HL-60 (cell line): ENCODE measurements at regions not wholly inside any gene's neighbourhood (a gene's known extent, or its start where the extent isn't known, plus 50 kb on each side); places are given as distances from the start of the nearest gene placed in this dataset.

Experiments used
- DNase-seq, 2 experiments: peaks; one replicate each; pipeline ENCODE4 v3.0.0-alpha.2; 2010 to 2020; ENCODE audit warnings: low read depth in 1 of 2, low spot score in 1 of 2
- H3K27ac ChIP-seq: fragments of 250-450 bp; sonication (Bioruptor Pico); replicated peaks from 2 replicates; pipeline ENCODE4 v1.5.1; 2020; ENCODE audit warnings: mild to moderate bottlenecking, moderate library complexity
- H3K27me3 ChIP-seq: fragments of 250-450 bp; sonication (Bioruptor Pico); 2 replicates; pipeline ENCODE4 v1.5.1; 2021; ENCODE audit warnings: mild to moderate bottlenecking, moderate library complexity; ENCODE audit not compliant: insufficient read depth, poor library complexity, severe bottlenecking
- H3K4me3 ChIP-seq: replicated peaks from 2 replicates; pipeline ENCODE4 v1.5.1; 2011; ENCODE audit warnings: mild to moderate bottlenecking, control low read depth, low read length; ENCODE audit not compliant: insufficient read depth
- CTCF ChIP-seq: IDR thresholded peaks from one replicate; pipeline ENCODE4 v1.5.1; 2011; ENCODE audit warnings: low read length, control low read depth, inconsistent platforms; ENCODE audit not compliant: insufficient read depth
- GABPA ChIP-seq: IDR thresholded peaks from 2 replicates; pipeline ENCODE4 v1.6.1; 2012; ENCODE audit warnings: low read depth
- POLR2AphosphoS5 ChIP-seq: IDR thresholded peaks from 2 replicates; pipeline ENCODE4 v1.6.1; 2012; ENCODE audit warnings: low read depth
- REST ChIP-seq: IDR thresholded peaks from 2 replicates; pipeline ENCODE4 v1.6.1; 2012; ENCODE audit warnings: low read depth; ENCODE audit not compliant: insufficient replicate concordance
- SPI1 ChIP-seq: IDR thresholded peaks from 2 replicates; pipeline ENCODE4 v1.6.1; 2012; ENCODE audit warnings: low read depth, mild to moderate bottlenecking, borderline replicate concordance

- DNase-seq, result no peak
- TF ChIP-seq POLR2AphosphoS5 (no peak), REST (no peak), GABPA (no peak), SPI1 (no peak), CTCF (no peak)
- no peak overlapping the region for H3K27ac ChIP-seq
- no peak overlapping the region for H3K4me3 ChIP-seq
- peaks cover 2% of the 10 kb centered on the region for H3K27me3 ChIP-seq
Measured at GRCh38 chr18:24850532-24850931, 390.1 kb downstream of the HRH4 start.

GRCh38 chr18:24853076-24853475 lies 392.6 kb downstream of the HRH4 start:
- TF ChIP-seq CTCF, result no peak
- no peak for TF ChIP-seq POLR2AphosphoS5
- TF ChIP-seq REST, result no peak
- no peak for TF ChIP-seq GABPA
- no peak for TF ChIP-seq SPI1
- DNase-seq, result no peak

GRCh38 chr18:24860978-24861680 lies 400.7 kb downstream of the HRH4 start:
- TF ChIP-seq REST, result no peak
- no peak for TF ChIP-seq GABPA
- no peak for TF ChIP-seq CTCF
- TF ChIP-seq POLR2AphosphoS5, result no peak
- no peak for TF ChIP-seq SPI1
- DNase-seq, result no peak
- no peak overlapping the region for H3K4me3 ChIP-seq
- H3K27me3 ChIP-seq, result peaks cover 15% of the 10 kb centered on the region
- no peak overlapping the region for H3K27ac ChIP-seq

More at GRCh38 chr18:24853076-24853475, 392.6 kb downstream of the HRH4 start:
- H3K27ac ChIP-seq, result no peak overlapping the region
- H3K27me3 ChIP-seq, result peaks cover 10% of the 10 kb centered on the region
- no peak overlapping the region for H3K4me3 ChIP-seq
